ENCODE measurements at regions not wholly inside any gene's neighbourhood (a gene's known extent, or its start where the extent isn't known, plus 50 kb on each side); places are given as distances from the start of the nearest gene placed in this dataset.

GRCh38 chr6:108796875-108797274 is 51.3 kb upstream of the ARMC2 start (continued):
- TF ChIP-seq REST (IDR thresholded peaks at IDR 0.05; ENCODE audit: unreplicated experiment) (no peak), JUNB (IDR thresholded peaks at IDR 0.05; ENCODE audit: unreplicated experiment) (no peak), NANOG (IDR thresholded peaks at IDR 0.05; ENCODE audit: borderline replicate concordance) (no peak), CREB1 (CRISPR knock-in tag; IDR thresholded peaks at IDR 0.05; ENCODE audit: low read depth) (no peak), CTCF (conservative IDR thresholded peaks at IDR 0.05; ENCODE audit: low read depth in 2 of 2) (no peak), ETS1 (IDR thresholded peaks at IDR 0.05) (no peak)

GRCh38 chr6:108797951-108798669 is 50.1 kb upstream of the ARMC2 start:
- H3K9me2 ChIP-seq (ENCODE audit: insufficient read depth): no peaks in the 10 kb centered on the region
- Mint-ChIP-seq H3K4me1 (peaks cover 18% of the 10 kb centered on the region), H3K27ac (peak overlapping the region; percentile 45; the same call in 1 of the 2 replicates), H3K9me3 (no peaks in the 10 kb centered on the region), H3K27me3 (ENCODE audit: insufficient read depth, low read depth, poor library complexity) (no peaks in the 10 kb centered on the region), H3K36me3 (ENCODE audit: low read depth) (no peaks in the 10 kb centered on the region), H3K4me3 (no peak overlapping the region)
- no peak overlapping the region for H3K4me2 ChIP-seq
- H2AFZ ChIP-seq: peak overlapping the region; percentile 90
- no peak for DNase-seq (ENCODE audit: low spot score)
- H3K27me3 ChIP-seq (ENCODE audit: insufficient read depth): no peaks in the 10 kb centered on the region
- H3K27ac ChIP-seq (ENCODE audit: low read depth): no peak overlapping the region
- H3F3A ChIP-seq (replicated peaks; ENCODE audit: low read depth): no peaks in the 10 kb centered on the region
- ATAC-seq: no peak
- no peaks in the 10 kb centered on the region for H3K36me3 ChIP-seq (ENCODE audit: insufficient read depth)
- H3K79me2 ChIP-seq (replicated peaks; ENCODE audit: insufficient read depth): no peaks in the 10 kb centered on the region
- H3K4me3 ChIP-seq: no peak overlapping the region
- H4K20me1 ChIP-seq (replicated peaks; ENCODE audit: insufficient read depth): no peaks in the 10 kb centered on the region
- peaks cover 10% of the 10 kb centered on the region; the same call in 1 of the 2 replicates for H3K4me1 ChIP-seq (ENCODE audit: insufficient read depth)
- no peak for TF ChIP-seq NANOG (IDR thresholded peaks at IDR 0.05; ENCODE audit: borderline replicate concordance)
- no peak for TF ChIP-seq EZH2 (IDR thresholded peaks at IDR 0.05; ENCODE audit: low read depth, unreplicated experiment)
- TF ChIP-seq REST (IDR thresholded peaks at IDR 0.05; ENCODE audit: unreplicated experiment): no peak
- TF ChIP-seq STAT1 (IDR thresholded peaks at IDR 0.05; ENCODE audit: unreplicated experiment): no peak
- no peak for TF ChIP-seq CREB1 (CRISPR knock-in tag; IDR thresholded peaks at IDR 0.05; ENCODE audit: low read depth)
- TF ChIP-seq POLR2AphosphoS5 (IDR thresholded peaks at IDR 0.05; ENCODE audit: low read depth): no peak
- no peak for TF ChIP-seq EZH2phosphoT487 (IDR thresholded peaks at IDR 0.05; ENCODE audit: unreplicated experiment)
- TF ChIP-seq ZNF114 (CRISPR knock-in tag; IDR thresholded peaks at IDR 0.05): no peak

Measured in GM23338 (cell line).